ENCODE measurements at regions not wholly inside any gene's neighbourhood (a gene's known extent, or its start where the extent isn't known, plus 50 kb on each side); places are given as distances from the start of the nearest gene placed in this dataset.
"Not testable (repeated sequence)": the region's sequence is repeated elsewhere in the genome, so short reads cannot be mapped to it uniquely, and the experiment has no call there.

- no peak for DNase-seq (ENCODE audit: low read depth in 2 of 2)
Observed at GRCh38 chr20:23299673-23300050, 50.9 kb upstream of the NXT1 start.

GRCh38 chr20:23298926-23299672 is 51.5 kb upstream of the NXT1 start:
- no peak for DNase-seq (ENCODE audit: low read depth in 2 of 2)

- no peak for DNase-seq (ENCODE audit: low read depth in 2 of 2)
Observed at GRCh38 chr20:23298155-23298554, 52.4 kb upstream of the NXT1 start.

- no peak for DNase-seq (ENCODE audit: low read depth in 2 of 2)
Observed at GRCh38 chr20:23296841-23297701, 53.5 kb upstream of the NXT1 start.

- no peak for DNase-seq (ENCODE audit: low read depth in 2 of 2)
Observed at GRCh38 chr20:23295934-23296333, 54.7 kb upstream of the NXT1 start.

GRCh38 chr20:23294671-23295070 is 55.9 kb upstream of the NXT1 start:
- no peak for DNase-seq (ENCODE audit: low read depth in 2 of 2)

- DNase-seq (ENCODE audit: low read depth in 2 of 2), result no peak
Observed at GRCh38 chr20:23294166-23294565, 56.4 kb upstream of the NXT1 start.

GRCh38 chr20:23293689-23294088 is 56.9 kb upstream of the NXT1 start:
- no peak for DNase-seq (ENCODE audit: low read depth in 2 of 2)

GRCh38 chr20:23292311-23292710 is 58.3 kb upstream of the NXT1 start:
- not testable (repeated sequence) for DNase-seq (ENCODE audit: low read depth in 2 of 2)

- no peak for DNase-seq (ENCODE audit: low read depth in 2 of 2)
Observed at GRCh38 chr20:23291575-23292240, 58.9 kb upstream of the NXT1 start.

GRCh38 chr20:23290761-23291574 is 59.6 kb upstream of the NXT1 start:
- no peak for DNase-seq (ENCODE audit: low read depth in 2 of 2)

- DNase-seq (ENCODE audit: low read depth in 2 of 2), result no peak
Observed at GRCh38 chr20:23289724-23290395, 60.7 kb upstream of the NXT1 start.

GRCh38 chr20:23289249-23289648 is 61.3 kb upstream of the NXT1 start:
- DNase-seq (ENCODE audit: low read depth in 2 of 2), result no peak

- no peak for DNase-seq (ENCODE audit: low read depth in 2 of 2)
Observed at GRCh38 chr20:23287354-23288190, 63.0 kb upstream of the NXT1 start.

GRCh38 chr20:23286346-23286745 is 64.2 kb upstream of the NXT1 start:
- no peak for DNase-seq (ENCODE audit: low read depth in 2 of 2)

GRCh38 chr20:23285536-23285935 is 65.1 kb upstream of the NXT1 start:
- no peak for DNase-seq (ENCODE audit: low read depth in 2 of 2)

GRCh38 chr20:23284009-23284408 is 66.6 kb upstream of the NXT1 start:
- no peak for DNase-seq (ENCODE audit: low read depth in 2 of 2)

- no peak for DNase-seq (ENCODE audit: low read depth in 2 of 2)
Observed at GRCh38 chr20:23283096-23283850, 67.3 kb upstream of the NXT1 start.

- DNase-seq (ENCODE audit: low read depth in 2 of 2), result no peak
Observed at GRCh38 chr20:23282546-23282945, 68.0 kb upstream of the NXT1 start.

GRCh38 chr20:23282111-23282510 is 68.5 kb upstream of the NXT1 start:
- no peak for DNase-seq (ENCODE audit: low read depth in 2 of 2)

Data from stimulated activated CD4-positive, alpha-beta T cell treated with anti-CD3 and anti-CD28 coated beads, Interleukin-1b, Interleukin-23, amount 100 ng/mL, for 4 hours (primary cell).